ENCODE measurements at regions not wholly inside any gene's neighbourhood (a gene's known extent, or its start where the extent isn't known, plus 50 kb on each side); places are given as distances from the start of the nearest gene placed in this dataset.

GRCh38 chrX:7546551-7547080 lies 296.4 kb upstream of the VCX start:
- DNase-seq (ENCODE audit: low spot score) = no peak
- CTCF ChIA-PET (ENCODE audit: low intra/inter-chr PET ratio, low total read pairs) = no interaction called here
- BruUV-seq (replicated peaks) = no TSS peak
- no peak for TF ChIP-seq ZNF616 (CRISPR knock-in tag; IDR thresholded peaks at IDR 0.05; ENCODE audit: low read depth)
- TF ChIP-seq AKNA (CRISPR knock-in tag; IDR thresholded peaks at IDR 0.05; ENCODE audit: borderline replicate concordance) = no peak
- TF ChIP-seq, protein P1, sequence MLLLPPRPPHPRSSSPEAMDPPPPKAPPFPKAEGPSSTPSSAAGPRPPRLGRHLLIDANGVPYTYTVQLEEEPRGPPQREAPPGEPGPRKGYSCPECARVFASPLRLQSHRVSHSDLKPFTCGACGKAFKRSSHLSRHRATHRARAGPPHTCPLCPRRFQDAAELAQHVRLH (CRISPR knock-in tag; IDR thresholded peaks at IDR 0.05; ENCODE audit: borderline replicate concordance, low read depth) = no peak
- TF ChIP-seq, protein P2, sequence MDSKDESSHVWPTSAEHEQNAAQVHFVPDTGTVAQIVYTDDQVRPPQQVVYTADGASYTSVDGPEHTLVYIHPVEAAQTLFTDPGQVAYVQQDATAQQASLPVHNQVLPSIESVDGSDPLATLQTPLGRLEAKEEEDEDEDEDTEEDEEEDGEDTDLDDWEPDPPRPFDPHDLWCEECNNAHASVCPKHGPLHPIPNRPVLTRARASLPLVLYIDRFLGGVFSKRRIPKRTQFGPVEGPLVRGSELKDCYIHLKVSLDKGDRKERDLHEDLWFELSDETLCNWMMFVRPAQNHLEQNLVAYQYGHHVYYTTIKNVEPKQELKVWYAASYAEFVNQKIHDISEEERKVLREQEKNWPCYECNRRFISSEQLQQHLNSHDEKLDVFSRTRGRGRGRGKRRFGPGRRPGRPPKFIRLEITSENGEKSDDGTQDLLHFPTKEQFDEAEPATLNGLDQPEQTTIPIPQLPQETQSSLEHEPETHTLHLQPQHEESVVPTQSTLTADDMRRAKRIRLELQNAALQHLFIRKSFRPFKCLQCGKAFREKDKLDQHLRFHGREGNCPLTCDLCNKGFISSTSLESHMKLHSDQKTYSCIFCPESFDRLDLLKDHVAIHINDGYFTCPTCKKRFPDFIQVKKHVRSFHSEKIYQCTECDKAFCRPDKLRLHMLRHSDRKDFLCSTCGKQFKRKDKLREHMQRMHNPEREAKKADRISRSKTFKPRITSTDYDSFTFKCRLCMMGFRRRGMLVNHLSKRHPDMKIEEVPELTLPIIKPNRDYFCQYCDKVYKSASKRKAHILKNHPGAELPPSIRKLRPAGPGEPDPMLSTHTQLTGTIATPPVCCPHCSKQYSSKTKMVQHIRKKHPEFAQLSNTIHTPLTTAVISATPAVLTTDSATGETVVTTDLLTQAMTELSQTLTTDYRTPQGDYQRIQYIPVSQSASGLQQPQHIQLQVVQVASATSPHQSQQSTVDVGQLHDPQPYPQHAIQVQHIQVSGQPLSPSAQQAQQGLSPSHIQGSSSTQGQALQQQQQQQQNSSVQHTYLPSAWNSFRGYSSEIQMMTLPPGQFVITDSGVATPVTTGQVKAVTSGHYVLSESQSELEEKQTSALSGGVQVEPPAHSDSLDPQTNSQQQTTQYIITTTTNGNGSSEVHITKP (CRISPR knock-in tag; IDR thresholded peaks at IDR 0.05; ENCODE audit: low read depth) = no peak
- no peak for TF ChIP-seq EED (CRISPR knock-in tag; IDR thresholded peaks at IDR 0.05)
- TF ChIP-seq SALL1 (CRISPR knock-in tag; IDR thresholded peaks at IDR 0.05) = no peak
- TF ChIP-seq AKAP8 (CRISPR knock-in tag; IDR thresholded peaks at IDR 0.05) = no peak
- TF ChIP-seq, protein P3, sequence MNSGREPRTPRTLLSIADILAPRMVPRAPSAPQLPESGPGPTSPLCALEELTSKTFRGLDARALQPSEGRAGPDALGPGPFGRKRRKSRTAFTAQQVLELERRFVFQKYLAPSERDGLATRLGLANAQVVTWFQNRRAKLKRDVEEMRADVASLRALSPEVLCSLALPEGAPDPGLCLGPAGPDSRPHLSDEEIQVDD (CRISPR knock-in tag; IDR thresholded peaks at IDR 0.05; ENCODE audit: borderline replicate concordance) = no peak
- TF ChIP-seq ZNF24 (IDR thresholded peaks at IDR 0.05) = no peak
- no peak for TF ChIP-seq ZNF576 (CRISPR knock-in tag; IDR thresholded peaks at IDR 0.05)
- no peak for TF ChIP-seq PHB2 (IDR thresholded peaks at IDR 0.05; ENCODE audit: partially characterized antibody)

More at GRCh38 chrX:7546551-7547080, 296.4 kb upstream of the VCX start:
- Histone ChIP-seq H3K27ac (ENCODE audit: extremely low read length, insufficient read depth, low read length) (no peak overlapping the region), H4K20me1 (ENCODE audit: insufficient read depth, low read length) (no peaks in the 10 kb centered on the region), H3K36me3 (replicated peaks in 1 of 2; ENCODE audit: control insufficient read depth in 1 of 2, insufficient read depth in 2 of 2, low read length in 2 of 2) (no peaks in the 10 kb centered on the region), H3K9ac (ENCODE audit: insufficient read depth, low read depth, low read length) (no peak overlapping the region), H3K4me2 (ENCODE audit: low read depth, low read length) (no peak overlapping the region), H2AFZ (ENCODE audit: low read length) (no peak overlapping the region), H3K27me3 (ENCODE audit: control insufficient read depth in 1 of 2, insufficient read depth in 2 of 2, low read length in 2 of 2) (no peaks in the 10 kb centered on the region), H3K4me1 (ENCODE audit: insufficient read depth, low read length) (no peaks in the 10 kb centered on the region), H3K79me2 (ENCODE audit: insufficient read depth, low read length) (no peaks in the 10 kb centered on the region), H3K4me3 (replicated peaks in 1 of 3; ENCODE audit: insufficient read depth in 1 of 3, low read depth in 2 of 3, low read length in 3 of 3) (no peak overlapping the region), H3K9me3 (ENCODE audit: low read length) (no peaks in the 10 kb centered on the region)
- in situ Hi-C loops (cut with HindIII; ENCODE audit: extremely low pct_ligation_motif_present, low pct_unique_long_range_greater_than_20kb) = no loop called here
- ATAC-seq = no peak
- WGBS (ENCODE audit: low lambda C conversion rate) = 52% methylated on average over 5 of the region's 17 CpGs
- POLR2A ChIA-PET = no interaction called here
- no peak for FAIRE-seq
- intact Hi-C loops (cut with micrococcal nuclease; ENCODE audit: unreplicated experiment) = no loop called here

Data from HepG2 (cell line).